AG04450 (cell line): ENCODE measurements at regions not wholly inside any gene's neighbourhood (a gene's known extent, or its start where the extent isn't known, plus 50 kb on each side); places are given as distances from the start of the nearest gene placed in this dataset.
A peak's percentile ranks its signal among the peaks of the same experiment; 100 is the strongest.

ENCODE experiments used
- CTCF ChIA-PET: fragments of 300-600, 350-600 bp; formaldehyde crosslinking; extraction: SDS; loops from one replicate; lab custom pipeline; 2022; ENCODE audit warnings: antibody characterized with exemption, inconsistent platforms; lab: Charles Lee
- POLR2A ChIA-PET: fragments of 350-600 bp; formaldehyde crosslinking; extraction: SDS; loops from one replicate; lab custom pipeline; 2021; ENCODE audit warnings: antibody characterized with exemption, inconsistent platforms; lab: Yijun Ruan, JAX
- DNase-seq: peaks from one replicate; pipeline ENCODE4 v3.0.0-alpha.2; 2011; ENCODE audit warnings: low read depth, low spot score
- H3K27ac ChIP-seq: one replicate; pipeline ENCODE4 v1.5.1; 2012; ENCODE audit warnings: low read depth, low read length, control low read depth
- H3K27me3 ChIP-seq: one replicate; pipeline ENCODE4 v1.6.0; 2012; ENCODE audit warnings: low read length; ENCODE audit not compliant: control insufficient read depth, insufficient read depth
- H3K4me3 ChIP-seq: 2 replicates; pipeline ENCODE4 v1.5.1; 2011; ENCODE audit warnings: mild to moderate bottlenecking, low read depth, low read length, control low read depth
- H3K9me3 ChIP-seq: 2 replicates; pipeline ENCODE4 v1.5.1; 2012; ENCODE audit warnings: low read length; ENCODE audit not compliant: control insufficient read depth, insufficient read depth
- TF ChIP-seq, protein P1 (sequence below): IDR thresholded peaks from 2 replicates; pipeline ENCODE4 v1.5.1; 2011; ENCODE audit warnings: low read depth, low read length, control low read depth, inconsistent platforms

DNA sequence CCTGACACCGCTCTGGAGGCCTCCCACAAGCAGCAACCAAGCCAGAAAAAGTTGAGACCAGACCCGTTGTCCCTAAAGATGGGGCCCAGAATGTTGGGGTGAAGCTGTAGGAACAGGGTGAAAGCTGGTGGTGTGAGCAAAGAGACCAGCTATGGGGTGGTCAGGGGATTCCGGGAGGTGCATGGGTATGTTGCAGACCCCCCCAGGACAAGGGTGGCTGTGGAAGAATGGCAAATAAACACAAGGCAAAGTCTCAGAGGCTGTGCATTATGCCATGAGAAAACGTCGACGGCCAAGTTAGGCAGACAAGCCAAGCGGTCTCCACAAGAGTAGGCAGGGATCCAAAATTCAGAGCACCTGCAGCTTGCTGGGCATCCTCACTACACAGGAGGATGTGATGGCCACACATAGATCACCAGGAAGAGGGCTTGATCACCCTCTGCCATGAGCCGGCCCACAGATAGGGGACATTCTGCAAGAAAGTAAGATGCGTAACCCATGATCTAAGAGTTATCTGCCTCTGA, 58.8 kb upstream of the KCNA1 start:
- TF ChIP-seq, protein P1, sequence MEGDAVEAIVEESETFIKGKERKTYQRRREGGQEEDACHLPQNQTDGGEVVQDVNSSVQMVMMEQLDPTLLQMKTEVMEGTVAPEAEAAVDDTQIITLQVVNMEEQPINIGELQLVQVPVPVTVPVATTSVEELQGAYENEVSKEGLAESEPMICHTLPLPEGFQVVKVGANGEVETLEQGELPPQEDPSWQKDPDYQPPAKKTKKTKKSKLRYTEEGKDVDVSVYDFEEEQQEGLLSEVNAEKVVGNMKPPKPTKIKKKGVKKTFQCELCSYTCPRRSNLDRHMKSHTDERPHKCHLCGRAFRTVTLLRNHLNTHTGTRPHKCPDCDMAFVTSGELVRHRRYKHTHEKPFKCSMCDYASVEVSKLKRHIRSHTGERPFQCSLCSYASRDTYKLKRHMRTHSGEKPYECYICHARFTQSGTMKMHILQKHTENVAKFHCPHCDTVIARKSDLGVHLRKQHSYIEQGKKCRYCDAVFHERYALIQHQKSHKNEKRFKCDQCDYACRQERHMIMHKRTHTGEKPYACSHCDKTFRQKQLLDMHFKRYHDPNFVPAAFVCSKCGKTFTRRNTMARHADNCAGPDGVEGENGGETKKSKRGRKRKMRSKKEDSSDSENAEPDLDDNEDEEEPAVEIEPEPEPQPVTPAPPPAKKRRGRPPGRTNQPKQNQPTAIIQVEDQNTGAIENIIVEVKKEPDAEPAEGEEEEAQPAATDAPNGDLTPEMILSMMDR: no peak
- no peak overlapping the region for H3K4me3 ChIP-seq
- ChIA-PET POLR2A (no interaction called here), CTCF (interaction anchor here (0.5 to 6.8 kb wide), 3 partner anchors 9 to 233 kb away, joined by 3 to 123 read pairs (median 3); no protein-coding TSS in a partner anchor)
- no peak overlapping the region for H3K27ac ChIP-seq
- H3K9me3 ChIP-seq: no peaks in the 10 kb centered on the region
- H3K27me3 ChIP-seq: no peaks in the 10 kb centered on the region
- no peak for DNase-seq

DNA sequence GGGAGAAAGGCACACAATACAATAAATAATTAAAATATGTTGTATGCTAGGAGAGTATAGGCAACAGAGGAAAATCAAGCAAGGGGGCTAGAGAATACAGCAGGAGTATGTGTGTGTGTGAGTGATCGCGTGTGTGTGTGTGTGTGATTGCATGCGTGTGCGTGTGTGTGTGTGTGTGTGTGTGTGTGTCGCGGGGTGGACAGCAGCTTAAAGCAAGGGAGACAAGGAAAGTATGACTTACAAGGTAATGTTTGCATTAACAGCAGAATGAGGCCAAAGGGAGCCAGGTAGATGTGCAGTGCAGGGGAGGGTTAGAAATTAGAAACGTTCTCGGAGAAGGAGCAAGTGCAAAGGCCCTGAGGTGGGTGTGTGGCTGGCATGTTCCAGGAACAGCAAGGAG, 57.4 kb upstream of the KCNA1 start:
- CTCF ChIA-PET: no interaction called here
- Histone ChIP-seq H3K27me3 (peaks cover 2% of the 10 kb centered on the region), H3K9me3 (no peaks in the 10 kb centered on the region), H3K4me3 (no peak overlapping the region), H3K27ac (no peak overlapping the region)
- no peak for DNase-seq
- TF ChIP-seq, protein P1: no peak
- POLR2A ChIA-PET: no interaction called here

DNA sequence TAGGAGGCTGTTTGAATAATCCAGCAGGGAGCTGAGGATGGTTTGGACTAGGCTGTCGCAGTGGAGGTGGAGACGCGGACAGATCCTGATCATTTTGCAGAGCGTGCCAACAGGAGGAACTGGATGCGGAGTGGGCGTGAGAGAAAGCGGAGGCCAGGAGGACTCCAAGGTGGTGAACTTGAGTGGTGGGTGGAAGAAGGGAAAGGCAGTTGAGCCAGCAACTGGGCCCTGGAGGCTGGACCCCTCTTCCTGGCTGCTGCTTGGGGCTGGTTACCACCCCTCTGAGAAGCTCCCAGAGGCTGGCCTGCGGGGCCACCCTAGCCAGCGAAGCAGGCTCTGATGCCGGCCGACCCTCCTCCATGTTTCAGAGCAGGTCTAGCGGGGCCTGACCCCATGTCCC, 56.8 kb upstream of the KCNA1 start:
- no peaks in the 10 kb centered on the region for H3K9me3 ChIP-seq
- no peak overlapping the region for H3K4me3 ChIP-seq
- ChIA-PET POLR2A (no interaction called here), CTCF (interaction anchor here (6.6 kb wide), 1 partner anchor 230 kb away, joined by 194 read pairs; no protein-coding TSS in a partner anchor)
- DNase-seq: no peak
- TF ChIP-seq, protein P1: no peak
- H3K27me3 ChIP-seq: peaks cover 3% of the 10 kb centered on the region
- no peak overlapping the region for H3K27ac ChIP-seq

DNA sequence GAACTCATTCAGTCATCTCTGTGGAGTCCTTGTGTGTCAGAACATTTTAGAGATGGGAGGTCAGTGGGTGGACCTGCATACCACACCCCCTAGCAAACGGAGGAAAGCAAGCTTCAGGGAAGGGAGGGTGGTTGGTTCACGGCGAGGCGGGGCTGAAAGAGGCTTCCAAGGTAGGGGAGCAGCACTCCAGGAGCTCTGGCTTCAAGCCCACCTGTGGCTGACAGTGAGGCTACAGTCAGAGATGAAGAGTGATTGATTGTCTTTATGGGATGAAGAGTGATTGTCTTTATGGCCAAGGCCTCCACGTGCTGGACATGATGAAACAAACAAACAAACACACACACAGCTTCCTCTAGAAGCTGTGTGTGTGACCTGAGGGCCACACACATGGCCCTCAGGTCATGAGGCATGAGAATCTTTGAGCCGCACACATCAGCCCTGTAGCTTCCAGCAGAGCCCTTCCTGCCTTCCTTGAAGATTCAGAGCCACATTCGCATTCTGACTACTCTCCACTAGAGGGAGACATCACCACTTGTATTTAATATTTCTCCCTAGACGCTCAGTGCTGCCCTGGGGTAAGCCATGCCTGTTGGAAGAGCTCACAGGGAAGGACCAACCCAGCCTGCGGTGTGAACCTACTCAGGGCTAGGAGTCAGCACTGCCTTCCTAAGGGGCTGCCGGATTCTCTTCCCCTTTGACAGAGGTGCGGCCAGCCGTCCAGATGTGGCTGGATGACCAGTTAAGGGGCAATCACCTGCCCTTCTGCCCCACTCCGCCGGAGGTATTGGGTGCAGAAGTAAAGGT, 54.4 kb upstream of the KCNA1 start:
- no peaks in the 10 kb centered on the region for H3K9me3 ChIP-seq
- ChIA-PET CTCF (interaction anchor here (0.5 to 10.3 kb wide), 35 partner anchors 7 to 1568 kb away, joined by 3 to 194 read pairs (median 4); no protein-coding TSS in a partner anchor), POLR2A (no interaction called here)
- peak; percentile 45 for DNase-seq
- H3K4me3 ChIP-seq: no peak overlapping the region
- peaks cover 13% of the 10 kb centered on the region for H3K27me3 ChIP-seq
- H3K27ac ChIP-seq: no peak overlapping the region
- TF ChIP-seq, protein P1: peak; percentile 80

DNA sequence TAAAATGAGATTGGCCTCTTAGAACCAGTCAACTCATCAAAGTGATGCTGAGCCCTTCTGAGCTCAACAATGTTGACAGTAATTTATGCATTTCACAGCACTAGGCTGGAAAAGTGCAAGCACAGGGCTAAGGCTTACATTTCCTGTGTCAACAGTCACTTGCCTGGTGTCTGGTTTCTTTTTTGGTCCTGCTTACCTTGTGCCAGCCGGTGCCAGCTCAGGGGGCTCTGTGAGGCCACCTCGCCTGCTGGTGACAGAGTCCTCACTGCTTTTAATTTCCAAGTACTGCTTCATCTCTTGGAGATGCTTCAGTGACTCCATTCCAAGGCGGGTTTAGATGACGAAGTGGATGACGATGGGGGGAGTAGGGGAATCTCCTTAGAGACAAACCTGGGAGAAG, 53.1 kb upstream of the KCNA1 start:
- H3K9me3 ChIP-seq: no peaks in the 10 kb centered on the region
- TF ChIP-seq, protein P1: no peak
- DNase-seq: no peak
- no peak overlapping the region for H3K4me3 ChIP-seq
- no peak overlapping the region for H3K27ac ChIP-seq
- CTCF ChIA-PET: interaction anchor here (0.5 to 10.3 kb wide), 42 partner anchors 9 to 1279 kb away, joined by 3 to 194 read pairs (median 4); partner anchors contain the start of gene KCNA1
- POLR2A ChIA-PET: no interaction called here
- peaks cover 13% of the 10 kb centered on the region for H3K27me3 ChIP-seq
